H9 (cell line): ENCODE measurements at regions not wholly inside any gene's neighbourhood (a gene's known extent, or its start where the extent isn't known, plus 50 kb on each side); places are given as distances from the start of the nearest gene placed in this dataset.

Experiments
- DNase-seq: peaks from one replicate; pipeline ENCODE4 v3.0.0-alpha.2; 2017
- H2AFZ ChIP-seq: one replicate; pipeline ENCODE4 v1.6.1; 2013; ENCODE audit warnings: mild to moderate bottlenecking, low read length, control low read depth, moderate library complexity
- H2AK5ac ChIP-seq: 2 replicates; pipeline ENCODE4 v1.6.1; 2013; ENCODE audit warnings: low read length, control low read depth, mixed read lengths; ENCODE audit not compliant: insufficient read length
- H2BK120ac ChIP-seq: one replicate; pipeline ENCODE4 v1.6.1; 2013; ENCODE audit warnings: low read depth, mild to moderate bottlenecking, low read length, control low read depth, inconsistent platforms; ENCODE audit not compliant: poor library complexity, severe bottlenecking
- H2BK12ac ChIP-seq: 2 replicates; pipeline ENCODE4 v1.6.1; 2013; ENCODE audit warnings: low read length, control low read depth, mixed read lengths, low read depth; ENCODE audit not compliant: insufficient read length
- H2BK15ac ChIP-seq: 2 replicates; pipeline ENCODE4 v1.6.1; 2013; ENCODE audit warnings: low read depth, low read length, control low read depth
- H2BK20ac ChIP-seq: one replicate; pipeline ENCODE4 v1.6.1; 2013; ENCODE audit warnings: low read depth, mild to moderate bottlenecking, low read length, control low read depth, inconsistent platforms; ENCODE audit not compliant: poor library complexity, severe bottlenecking
- H2BK5ac ChIP-seq: 2 replicates; pipeline ENCODE4 v1.6.1; 2013; ENCODE audit warnings: low read length, control low read depth, mixed read lengths; ENCODE audit not compliant: insufficient read length
- H3K14ac ChIP-seq: 2 replicates; pipeline ENCODE4 v1.6.1; 2013; ENCODE audit warnings: low read length, control low read depth; ENCODE audit not compliant: insufficient read depth
- H3K18ac ChIP-seq: 2 replicates; pipeline ENCODE4 v1.6.1; 2013; ENCODE audit warnings: low read depth, mild to moderate bottlenecking, mixed read lengths, low read length, control low read depth; ENCODE audit not compliant: insufficient read length
- H3K23ac ChIP-seq: 2 replicates; pipeline ENCODE4 v1.6.1; 2013; ENCODE audit warnings: low read length, control low read depth, mixed read lengths, low read depth; ENCODE audit not compliant: insufficient read length
- H3K23me2 ChIP-seq: 2 replicates; pipeline ENCODE4 v1.6.1; 2013; ENCODE audit warnings: low read depth, mild to moderate bottlenecking, mixed read lengths, low read length, control low read depth; ENCODE audit not compliant: insufficient read length, poor library complexity, severe bottlenecking
- H3K27ac ChIP-seq: 2 replicates; pipeline ENCODE4 v1.5.1; 2013; ENCODE audit warnings: low read length, control low read depth, mixed read lengths, low read depth; ENCODE audit not compliant: insufficient read length
- H3K27me3 ChIP-seq: 2 replicates; pipeline ENCODE4 v1.6.1; 2013; ENCODE audit warnings: low read length, control low read depth, inconsistent platforms; ENCODE audit not compliant: insufficient read depth
- H3K4ac ChIP-seq: 2 replicates; pipeline ENCODE4 v1.6.1; 2013; ENCODE audit warnings: low read depth, mild to moderate bottlenecking, control low read depth, inconsistent platforms, low read length, moderate library complexity
- H3K4me1 ChIP-seq: 2 replicates; pipeline ENCODE4 v1.6.1; 2013; ENCODE audit warnings: low read length, control low read depth, inconsistent platforms; ENCODE audit not compliant: insufficient read depth
- H3K4me2 ChIP-seq: 2 replicates; pipeline ENCODE4 v1.6.1; 2013; ENCODE audit warnings: low read length, control low read depth, mixed read lengths; ENCODE audit not compliant: insufficient read length, insufficient read depth
- H3K56ac ChIP-seq: 2 replicates; pipeline ENCODE4 v1.6.1; 2013; ENCODE audit warnings: low read depth, mild to moderate bottlenecking, mixed read lengths, low read length, control low read depth; ENCODE audit not compliant: insufficient read length
- H3K79me1 ChIP-seq: 2 replicates; pipeline ENCODE4 v1.6.1; 2013; ENCODE audit warnings: low read depth, mild to moderate bottlenecking, moderate library complexity, low read length, control low read depth, inconsistent platforms; ENCODE audit not compliant: insufficient read depth, poor library complexity, severe bottlenecking
- H3K79me2 ChIP-seq: 2 replicates; pipeline ENCODE4 v1.6.1; 2013; ENCODE audit warnings: low read length, control low read depth, inconsistent platforms; ENCODE audit not compliant: insufficient read depth
- H3K9ac ChIP-seq: 2 replicates; pipeline ENCODE4 v1.6.1; 2013; ENCODE audit warnings: low read length, control low read depth, mixed read lengths; ENCODE audit not compliant: insufficient read length; ENCODE audit errors: extremely low read depth
- H3K9me3 ChIP-seq: one replicate; pipeline ENCODE4 v1.6.1; 2013; ENCODE audit warnings: low read depth, low read length, inconsistent platforms; ENCODE audit not compliant: control insufficient read depth
- H3T11ph ChIP-seq: one replicate; pipeline ENCODE4 v1.6.1; 2013; ENCODE audit warnings: mild to moderate bottlenecking, low read length, control low read depth, inconsistent platforms
- H4K20me1 ChIP-seq: one replicate; pipeline ENCODE4 v1.6.1; 2013; ENCODE audit not compliant: control insufficient read depth, insufficient read length, insufficient read depth
- H4K5ac ChIP-seq: 2 replicates; pipeline ENCODE4 v1.6.1; 2013; ENCODE audit warnings: low read depth, mild to moderate bottlenecking, mixed read lengths, low read length, control low read depth; ENCODE audit not compliant: insufficient read length
- H4K8ac ChIP-seq: replicated peaks from 2 replicates; pipeline ENCODE4 v1.6.1; 2013; ENCODE audit warnings: low read length, control low read depth, mixed read lengths, low read depth; ENCODE audit not compliant: insufficient read length
- H4K91ac ChIP-seq: 2 replicates; pipeline ENCODE4 v1.6.1; 2013; ENCODE audit warnings: low read depth, mild to moderate bottlenecking, moderate library complexity, mixed read lengths, low read length, control low read depth; ENCODE audit not compliant: insufficient read length
- H3K27ac Mint-ChIP-seq, 3 experiments: 2 replicates in 2 of 3; 3 replicates in 1 of 3; pipeline ENCODE4 v1.8.0; 2020 to 2021; ENCODE audit warnings: mixed read lengths in 3 of 3, mild to moderate bottlenecking in 1 of 3, moderate library complexity in 1 of 3
- H3K27me3 Mint-ChIP-seq: 2 replicates; pipeline ENCODE4 v1.8.0; 2021; ENCODE audit warnings: low read depth, mild to moderate bottlenecking, moderate library complexity, mixed read lengths
- H3K36me3 Mint-ChIP-seq, 3 experiments: 2 replicates in 2 of 3; 3 replicates in 1 of 3; pipeline ENCODE4 v1.8.0; 2020 to 2021; ENCODE audit warnings: low read depth in 3 of 3, mixed read lengths in 3 of 3; ENCODE audit not compliant: insufficient read depth in 1 of 3
- H3K4me1 Mint-ChIP-seq, 2 experiments: 2 replicates each; pipeline ENCODE4 v1.8.0; 2020; ENCODE audit warnings: mixed read lengths in 2 of 2
- H3K4me3 Mint-ChIP-seq, 2 experiments: 2 replicates in 1 of 2; 3 replicates in 1 of 2; pipeline ENCODE4 v1.8.0; 2020 to 2021; ENCODE audit warnings: mild to moderate bottlenecking in 2 of 2, mixed read lengths in 2 of 2, moderate library complexity in 1 of 2
- H3K9me3 Mint-ChIP-seq, 2 experiments: 2 replicates in 1 of 2; 3 replicates in 1 of 2; pipeline ENCODE4 v1.8.0; 2020; ENCODE audit warnings: mild to moderate bottlenecking in 2 of 2, mixed read lengths in 2 of 2, moderate library complexity in 1 of 2
- CTCF ChIP-seq: fragments of 200-600 bp; sonication (generic); conservative IDR thresholded peaks from 3 replicates; pipeline ENCODE4 v1.8.0; 2021; ENCODE audit warnings: antibody characterized with exemption, mild to moderate bottlenecking
- WGBS: extraction: QIAGEN DNeasy Blood & Tissue Kit; methylation state at CpG from one replicate; pipeline ENCODE4 v1.1.7; 2013; ENCODE audit warnings: missing lambda C conversion rate, low lambda C conversion rate, mixed read lengths; ENCODE audit not compliant: insufficient read length; ENCODE audit errors: extremely low coverage; 5-methylcytosine and 5-hydroxymethylcytosine counted together

- Histone ChIP-seq H3K27ac (no peak overlapping the region), H3K27me3 (no peaks in the 10 kb centered on the region), H3K4ac (no peak overlapping the region), H2BK5ac (no peak overlapping the region), H3K4me2 (no peak overlapping the region), H3K18ac (no peak overlapping the region), H3K79me1 (no peaks in the 10 kb centered on the region), H2BK20ac (no peak overlapping the region), H3K14ac (no peak overlapping the region), H3K79me2 (no peaks in the 10 kb centered on the region), H4K5ac (no peak overlapping the region), H3K4me1 (no peaks in the 10 kb centered on the region; the same call in 1 of the 2 replicates), H4K20me1 (no peaks in the 10 kb centered on the region), H3K23ac (no peak overlapping the region), H3K9me3 (no peaks in the 10 kb centered on the region), H2BK12ac (no peak overlapping the region), H2AFZ (no peak overlapping the region), H3T11ph (no peak overlapping the region), H3K9ac (no peak overlapping the region), H2AK5ac (no peak overlapping the region), H2BK15ac (no peak overlapping the region), H2BK120ac (no peak overlapping the region), H4K91ac (no peak overlapping the region), H3K23me2 (no peaks in the 10 kb centered on the region), H3K56ac (no peak overlapping the region), H4K8ac (no peak overlapping the region)
- DNase-seq, result no peak
- Mint-ChIP-seq H3K27me3 (no peaks in the 10 kb centered on the region), H3K27ac (no peak overlapping the region), H3K4me1 (peaks cover 7 to 12% of the 10 kb centered on the region in 2 experiments), H3K9me3 (no peaks in the 10 kb centered on the region), H3K36me3 (no peaks in the 10 kb centered on the region; a peak in 1 of 7 replicates), H3K4me3 (no peak overlapping the region)
- no CpG with 5 or more reads among the region's 1 CpG for WGBS
- TF ChIP-seq CTCF, result no peak
These were observed 628.1 kb downstream of the LMO4 start for GRCh38 chr1:87956750-87957149.
